Right lobe of liver (tissue), 4 donors: ENCODE measurements at regions not wholly inside any gene's neighbourhood (a gene's known extent, or its start where the extent isn't known, plus 50 kb on each side); places are given as distances from the start of the nearest gene placed in this dataset.

Experiments
- POLR2A ChIP-seq: fragments of 450-650 bp; IDR thresholded peaks from one replicate; pipeline ENCODE4 v1.6.1; 2017; ENCODE audit warnings: antibody characterized with exemption, mild to moderate bottlenecking
- TF ChIP-seq, protein P1 (sequence below), 4 donors: fragments of 200-600 bp in 3 of 4; fragments of 450-650 bp in 1 of 4; IDR thresholded peaks; one replicate each; pipeline versions ENCODE4 v1.5.1 to v1.8.0; 2016 to 2022; ENCODE audit warnings: antibody characterized with exemption in 4 of 4, mild to moderate bottlenecking in 2 of 4
- donor health status: DM: no; HTN: no; CAD: no.
- donor health status: DM: no; HTN: no; CAD: no.
- donor health status: DM: no; HTN: yes; CAD: no.

DNA sequence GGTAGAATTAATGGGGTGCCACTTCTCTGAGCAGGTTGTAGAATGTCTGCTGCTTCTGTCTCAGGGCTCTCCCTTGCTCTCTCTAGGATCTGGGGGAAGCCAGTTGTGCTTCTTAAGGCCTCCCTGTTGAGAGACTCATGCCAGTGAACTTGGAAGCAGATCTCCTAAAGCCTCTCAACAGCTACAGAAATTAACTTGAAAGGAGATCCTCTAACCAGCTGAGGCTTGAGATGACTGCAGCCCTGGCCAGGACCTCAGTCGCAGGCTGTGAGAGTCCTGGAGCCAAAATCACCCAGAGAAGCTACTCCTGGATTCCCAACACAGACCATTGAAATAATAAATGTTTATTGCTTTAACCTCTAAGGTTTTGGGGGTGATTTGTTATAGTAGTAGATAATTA lies 180.2 kb upstream of the MARCKS start:
- TF ChIP-seq, protein P1, sequence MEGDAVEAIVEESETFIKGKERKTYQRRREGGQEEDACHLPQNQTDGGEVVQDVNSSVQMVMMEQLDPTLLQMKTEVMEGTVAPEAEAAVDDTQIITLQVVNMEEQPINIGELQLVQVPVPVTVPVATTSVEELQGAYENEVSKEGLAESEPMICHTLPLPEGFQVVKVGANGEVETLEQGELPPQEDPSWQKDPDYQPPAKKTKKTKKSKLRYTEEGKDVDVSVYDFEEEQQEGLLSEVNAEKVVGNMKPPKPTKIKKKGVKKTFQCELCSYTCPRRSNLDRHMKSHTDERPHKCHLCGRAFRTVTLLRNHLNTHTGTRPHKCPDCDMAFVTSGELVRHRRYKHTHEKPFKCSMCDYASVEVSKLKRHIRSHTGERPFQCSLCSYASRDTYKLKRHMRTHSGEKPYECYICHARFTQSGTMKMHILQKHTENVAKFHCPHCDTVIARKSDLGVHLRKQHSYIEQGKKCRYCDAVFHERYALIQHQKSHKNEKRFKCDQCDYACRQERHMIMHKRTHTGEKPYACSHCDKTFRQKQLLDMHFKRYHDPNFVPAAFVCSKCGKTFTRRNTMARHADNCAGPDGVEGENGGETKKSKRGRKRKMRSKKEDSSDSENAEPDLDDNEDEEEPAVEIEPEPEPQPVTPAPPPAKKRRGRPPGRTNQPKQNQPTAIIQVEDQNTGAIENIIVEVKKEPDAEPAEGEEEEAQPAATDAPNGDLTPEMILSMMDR (IDR thresholded peaks at IDR 0.05) = no peak
- no peak for TF ChIP-seq POLR2A
